Activated CD4-positive, alpha-beta T cell treated with anti-CD3 and anti-CD28 coated beads, Interleukin-10, Interleukin-2, amounts not matched to agents 100 ng/mL and 50 ng/mL, durations not matched to agents 16 hours and 8 hours (primary cell): ENCODE measurements at regions not wholly inside any gene's neighbourhood (a gene's known extent, or its start where the extent isn't known, plus 50 kb on each side); places are given as distances from the start of the nearest gene placed in this dataset.
"Not testable (repeated sequence)": the region's sequence is repeated elsewhere in the genome, so short reads cannot be mapped to it uniquely, and the experiment has no call there.

Experiments used
- DNase-seq: peaks from one replicate; pipeline ENCODE4 v3.0.0-alpha.2; 2020

DNA sequence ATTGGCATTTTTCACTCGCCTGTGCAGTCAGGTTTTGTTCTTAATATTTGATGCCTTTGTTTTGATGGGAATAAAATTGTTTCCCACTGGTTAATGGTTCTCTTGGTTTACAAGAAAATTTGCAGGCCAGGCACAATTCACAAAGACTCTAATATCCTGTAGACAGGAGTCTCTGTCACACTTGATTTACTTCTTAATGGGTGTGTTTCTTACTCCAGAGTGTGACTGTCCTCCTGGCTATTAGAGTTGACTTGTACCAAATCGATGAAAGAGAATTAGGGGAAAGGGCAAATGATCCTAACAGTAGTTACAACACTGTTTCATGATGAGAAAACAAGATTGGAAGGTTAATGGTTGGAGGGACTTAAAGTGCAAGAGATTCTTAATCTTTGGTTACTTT, 142.8 kb upstream of the SV2C start:
- DNase-seq: no peak

DNA sequence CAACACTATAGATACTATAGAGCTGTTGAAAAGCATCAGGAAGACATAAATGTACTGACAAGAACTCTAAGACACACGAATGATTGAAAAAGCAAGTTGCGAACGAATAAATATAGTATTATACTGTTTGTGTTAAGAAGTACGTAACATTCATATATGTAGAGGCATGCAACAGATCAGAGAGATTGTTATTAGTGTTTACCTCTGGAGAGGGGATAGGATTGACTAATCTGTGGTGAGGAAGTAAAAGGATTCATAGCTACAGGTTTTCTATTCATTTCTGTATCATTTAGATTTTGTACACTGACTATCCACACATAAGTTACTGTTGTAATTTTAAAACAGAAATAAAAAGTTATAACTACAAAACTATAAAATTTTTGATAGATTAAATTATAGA, 147.6 kb upstream of the SV2C start:
- DNase-seq: peak; percentile 14

DNA sequence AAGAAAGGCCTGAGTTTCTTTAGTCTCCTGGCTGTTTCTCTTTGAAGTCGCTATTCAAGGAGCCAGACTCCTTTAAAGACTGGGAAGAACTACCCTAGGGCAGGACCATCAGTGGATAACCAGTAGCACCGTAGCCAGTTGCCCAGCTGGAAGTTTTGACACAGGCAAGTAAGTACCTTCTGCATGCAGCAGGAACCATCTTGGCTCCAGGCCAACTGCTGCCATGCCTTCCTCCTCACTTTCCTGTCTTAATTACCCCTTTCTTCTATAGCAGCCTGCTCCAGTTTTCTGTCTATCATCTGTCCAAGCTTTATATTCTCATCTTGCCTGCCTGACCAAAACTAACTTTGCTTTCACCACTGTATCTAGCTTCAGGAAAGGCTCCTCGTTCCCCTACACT, 149.7 kb upstream of the SV2C start:
- no peak for DNase-seq

DNA sequence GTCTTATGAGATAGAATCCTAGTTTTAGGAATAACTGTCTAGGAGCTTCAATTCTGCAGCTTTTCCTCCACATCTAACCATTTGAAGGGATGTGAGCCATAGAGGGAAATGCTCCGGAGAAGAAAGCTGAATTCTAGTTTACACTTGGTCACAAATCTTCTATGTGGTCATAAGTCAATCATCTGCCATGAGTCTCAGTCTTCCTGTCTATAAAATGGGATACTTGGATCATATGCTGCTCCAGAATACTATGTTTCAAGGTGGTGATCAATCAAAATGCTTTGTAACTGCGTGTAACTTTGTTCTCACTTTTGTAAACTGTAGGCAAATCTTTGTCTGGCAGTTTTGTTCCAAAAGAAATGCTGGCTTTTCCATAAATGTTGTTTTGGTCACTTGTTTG, 152.0 kb upstream of the SV2C start:
- DNase-seq: no peak

DNA sequence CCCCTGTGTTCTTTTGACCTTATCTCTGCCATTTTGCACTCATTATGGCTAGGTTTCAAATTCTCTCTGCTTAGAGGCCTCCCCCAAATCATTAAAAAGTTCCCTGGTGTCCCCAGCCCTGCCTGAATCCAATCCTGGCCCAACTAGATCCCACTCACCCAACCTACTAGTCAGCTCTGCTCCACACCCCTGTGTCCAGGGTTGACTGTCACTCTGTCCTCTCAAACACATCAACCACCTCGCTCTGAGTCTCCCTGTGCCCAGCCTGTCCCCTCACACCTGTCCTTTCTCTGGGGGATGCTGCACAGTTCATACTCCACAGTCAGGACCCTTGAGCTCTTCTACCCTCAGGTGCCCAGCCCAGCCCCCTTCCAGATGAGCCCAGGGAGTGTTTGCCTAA, 154.2 kb upstream of the SV2C start:
- DNase-seq: no peak

DNA sequence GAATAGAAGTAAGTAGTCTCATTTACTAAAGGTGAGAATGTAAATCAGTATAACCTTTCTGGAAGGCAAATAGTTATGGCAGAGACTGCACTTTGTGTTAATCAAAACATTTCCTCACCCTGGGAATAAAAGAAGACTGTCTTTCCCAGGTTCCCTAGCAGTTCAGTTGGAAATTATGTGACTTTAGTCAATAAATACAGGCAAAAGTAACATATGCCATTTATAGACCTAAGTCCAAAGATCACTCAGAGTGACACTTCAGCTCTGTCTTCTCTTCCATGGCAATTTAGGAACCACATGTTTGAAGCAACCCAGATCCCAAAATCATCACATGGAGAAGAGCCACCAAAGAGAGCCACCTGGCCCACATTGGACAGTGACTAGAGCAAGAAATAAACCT, 160.7 kb upstream of the SV2C start:
- no peak for DNase-seq

DNA sequence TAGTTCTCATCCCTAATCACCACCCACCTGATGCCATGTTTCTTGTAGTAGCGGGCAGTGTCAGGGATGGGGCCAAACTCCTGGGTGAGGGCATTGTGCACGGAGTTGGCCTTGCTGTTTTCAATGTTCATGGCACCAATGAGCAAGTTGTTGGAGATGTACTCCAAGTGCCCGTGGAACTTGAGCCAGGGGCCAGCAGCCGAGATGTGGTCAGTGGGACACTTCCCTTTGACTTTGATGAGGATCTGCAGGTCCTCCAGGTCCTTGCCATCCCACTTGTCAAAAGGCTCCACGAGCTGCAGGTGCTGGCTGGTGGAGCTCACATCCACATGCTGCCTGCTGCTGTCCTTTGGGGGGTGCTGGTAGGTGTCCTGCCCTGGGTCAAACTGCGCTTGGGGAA, 162.2 kb upstream of the SV2C start:
- DNase-seq: no peak

DNA sequence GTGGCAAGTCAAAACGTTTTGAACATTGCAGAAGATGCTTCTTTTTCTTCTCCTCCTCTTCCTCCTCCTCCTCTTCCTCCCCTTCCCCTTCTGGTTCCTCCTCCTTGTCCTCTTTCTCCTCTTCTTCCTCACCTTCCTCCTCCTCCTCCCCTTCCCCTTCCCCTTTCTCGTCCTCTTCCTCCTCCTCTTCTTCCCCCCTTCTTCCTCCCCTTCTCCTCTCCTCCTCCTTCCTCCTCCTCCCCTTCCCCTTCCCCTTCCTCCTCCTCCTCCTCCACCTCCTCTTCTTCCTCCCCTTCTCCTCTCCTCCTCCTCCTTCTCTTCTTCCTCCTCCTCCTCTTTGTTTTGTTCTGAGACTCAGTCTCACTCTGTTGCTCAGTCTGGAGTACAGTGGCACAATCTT, 167.0 kb upstream of the SV2C start:
- no peak for DNase-seq

DNA sequence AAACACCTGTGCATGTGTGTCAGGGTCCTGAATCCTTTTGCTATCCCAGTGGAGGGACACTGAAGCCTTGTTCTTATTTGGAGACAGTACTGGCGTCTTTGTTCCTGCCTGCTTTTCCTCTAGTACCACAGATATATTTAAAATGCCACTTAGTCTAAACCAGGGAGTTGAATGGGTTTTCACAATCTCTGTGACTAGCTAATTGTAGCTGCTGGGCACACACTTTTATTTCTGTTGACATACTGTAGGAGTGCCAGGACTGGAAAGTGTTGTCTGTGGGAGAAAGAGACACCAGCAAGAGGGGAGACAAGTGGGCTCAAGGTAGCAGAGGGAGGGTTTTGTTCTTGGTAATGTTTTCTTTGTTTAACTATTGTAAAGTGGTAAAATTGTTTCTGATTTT, 174.0 kb upstream of the SV2C start:
- DNase-seq: no peak

DNA sequence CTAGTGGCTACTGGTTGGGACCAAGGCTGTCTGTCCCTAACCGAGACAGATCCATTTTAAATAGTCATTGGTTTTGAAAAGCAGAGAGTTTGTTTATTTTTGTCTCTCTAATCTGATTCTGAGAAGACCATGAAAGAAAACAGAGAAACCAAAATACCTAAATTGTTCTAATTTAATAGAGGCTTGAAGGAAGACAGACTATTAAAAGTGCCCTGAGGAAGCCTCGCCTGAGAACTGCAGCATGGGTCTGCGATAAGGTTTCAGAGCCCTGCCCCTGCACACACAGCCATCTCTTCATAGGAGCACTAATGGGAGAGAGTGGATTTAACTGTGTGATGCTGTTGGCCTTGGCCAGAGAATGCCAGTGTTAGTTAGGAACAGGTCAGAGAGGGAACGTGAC, 175.5 kb upstream of the SV2C start:
- no peak for DNase-seq

DNA sequence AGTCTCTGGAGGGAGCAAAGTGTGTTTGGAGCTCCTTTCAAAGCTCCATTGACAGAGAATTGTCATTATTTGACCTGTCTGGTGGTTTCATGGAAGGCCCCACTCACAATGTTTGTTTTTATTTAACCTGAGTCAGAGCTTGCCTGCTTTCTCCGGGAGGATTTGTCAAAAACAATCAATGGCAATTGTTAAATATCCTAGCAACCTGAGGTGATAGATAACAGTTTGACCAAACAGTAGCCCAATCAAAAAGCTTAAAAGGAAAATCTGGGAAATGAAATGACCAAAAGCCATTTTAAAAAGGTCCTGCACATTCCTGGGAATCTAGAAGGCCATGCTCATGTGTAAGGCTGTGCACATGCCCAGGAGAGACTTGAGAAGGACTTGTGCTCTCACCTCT, 177.2 kb upstream of the POC5 start:
- no peak for DNase-seq

DNA sequence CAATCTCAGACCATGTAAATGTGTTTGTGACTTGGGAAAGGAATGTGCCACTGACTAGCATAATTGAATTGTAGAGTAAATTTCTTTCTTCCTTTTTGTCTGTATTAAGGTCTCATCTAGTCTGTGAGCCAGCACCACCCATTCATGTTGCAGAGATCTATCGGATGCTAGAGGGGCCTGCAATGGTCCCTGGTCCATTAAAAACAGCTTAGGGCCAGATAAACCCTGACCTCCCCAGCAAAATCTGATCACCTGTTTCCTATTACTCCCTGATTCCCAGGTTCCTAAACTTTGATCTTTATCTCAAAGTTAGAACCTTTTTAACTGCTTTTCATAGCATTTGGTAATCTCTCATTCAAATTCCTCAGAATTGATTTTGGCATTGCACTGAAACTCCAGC, 174.5 kb upstream of the POC5 start:
- DNase-seq: no peak

DNA sequence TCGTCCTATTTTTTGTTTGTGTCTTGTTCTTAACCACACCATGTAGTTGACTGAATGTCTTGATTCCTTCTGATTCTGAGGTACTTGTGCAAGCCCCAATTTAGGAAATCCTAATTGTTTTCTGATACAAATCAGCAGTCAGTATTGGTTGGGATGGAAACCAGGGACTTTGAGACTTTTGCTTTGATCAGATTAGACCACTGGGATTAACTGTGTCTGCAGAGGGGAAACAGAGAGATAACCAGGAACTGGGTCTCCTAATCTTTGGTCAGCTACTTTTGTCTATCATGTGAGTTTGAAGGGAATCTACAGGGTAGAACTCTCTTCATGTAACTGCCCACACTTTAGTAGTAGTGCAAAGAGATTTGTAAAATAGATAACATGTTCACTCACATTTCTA, 173.8 kb upstream of the POC5 start:
- no peak for DNase-seq

DNA sequence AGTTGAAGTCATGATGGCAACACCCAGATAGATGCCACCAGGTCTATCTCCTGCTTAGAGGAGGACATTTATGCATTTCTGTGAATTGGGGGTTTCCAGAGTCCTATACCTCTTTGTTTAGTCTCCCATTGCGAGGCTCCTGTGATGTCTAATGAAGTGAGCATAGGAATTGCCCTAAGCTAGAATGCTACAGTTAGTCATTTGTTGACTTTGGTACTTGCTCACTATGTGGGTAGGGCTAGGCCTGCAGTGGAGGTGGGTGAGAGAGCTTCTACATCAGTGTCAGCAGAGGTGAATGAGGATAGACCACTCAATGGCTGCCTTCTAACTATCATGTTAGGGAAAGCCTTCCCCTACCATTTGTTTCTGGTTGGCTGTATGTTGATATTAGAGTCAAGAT, 173.3 kb upstream of the POC5 start:
- DNase-seq: no peak

DNA sequence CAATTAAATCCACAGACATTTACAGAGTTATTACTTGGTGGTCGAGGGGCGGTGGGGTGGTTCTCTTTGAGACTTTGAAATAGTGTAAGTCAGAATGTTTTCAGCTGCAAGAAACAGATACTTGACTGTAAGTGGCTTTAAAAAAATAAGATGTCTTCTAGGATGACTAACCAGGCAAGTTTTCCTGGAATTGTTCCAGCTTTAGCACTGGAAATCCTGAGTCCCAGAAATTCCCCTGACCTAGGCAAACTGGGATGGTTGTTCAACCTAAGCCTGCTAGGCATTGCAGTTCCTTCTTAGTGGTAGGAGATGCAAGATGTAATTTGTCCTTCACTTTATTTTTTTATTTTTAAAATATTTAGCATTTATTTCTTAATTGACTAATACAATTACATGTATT, 169.5 kb upstream of the POC5 start:
- DNase-seq: no peak

DNA sequence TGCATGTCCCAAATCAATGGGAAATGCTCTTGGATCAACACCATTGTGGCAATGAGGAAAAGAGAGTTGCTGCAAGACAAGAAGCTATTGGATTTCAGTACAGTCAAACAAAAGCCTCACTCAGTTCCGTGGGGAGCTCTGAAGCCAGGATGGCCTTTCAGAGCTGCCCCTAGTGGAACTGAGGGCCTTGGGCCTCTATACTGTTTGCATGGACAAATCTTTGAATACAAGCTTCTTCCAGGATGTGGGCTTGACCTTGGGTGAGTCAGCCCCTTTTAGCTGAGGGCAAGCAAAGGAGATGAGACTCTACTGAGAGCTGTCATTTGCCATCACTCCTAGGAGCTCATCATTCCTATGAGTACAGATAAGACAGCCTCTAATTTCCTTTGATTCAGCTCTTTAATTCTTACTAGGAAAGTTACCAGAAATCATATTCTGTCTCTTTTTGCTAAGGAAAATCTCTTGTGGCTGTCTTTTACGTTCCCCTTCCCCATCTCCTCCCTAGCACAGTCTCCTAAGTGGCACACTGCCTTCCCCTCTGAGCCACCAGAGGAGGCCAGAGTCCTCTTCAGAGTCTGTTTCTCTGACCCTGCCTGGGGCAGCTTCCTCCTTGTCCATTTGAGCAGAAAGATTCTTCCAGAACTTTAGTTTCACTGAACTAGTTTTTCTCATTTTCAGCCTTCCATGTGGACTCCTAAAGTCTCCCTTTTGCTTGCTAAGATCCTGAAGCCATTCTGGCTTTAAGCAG, 168.8 kb upstream of the POC5 start:
- DNase-seq: peak; percentile 2

DNA sequence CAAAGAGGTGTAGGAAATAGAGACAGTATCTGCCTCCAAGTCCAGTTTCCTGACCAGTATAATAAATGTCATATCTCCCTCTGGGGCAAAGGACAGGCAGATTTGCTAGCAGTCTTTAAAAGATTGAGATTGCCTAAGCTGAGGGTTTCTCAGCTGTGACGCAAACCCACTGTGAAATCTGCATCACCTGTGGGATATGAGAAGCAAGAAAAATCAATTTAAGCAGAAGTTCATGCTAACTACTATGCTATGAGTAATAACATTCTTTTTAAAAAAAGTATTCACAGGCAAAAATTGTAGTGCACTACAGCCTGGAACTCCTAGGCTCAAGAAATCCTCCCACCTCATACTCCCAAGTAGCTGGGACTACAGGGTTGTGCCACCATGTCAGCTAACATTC, 168.1 kb upstream of the POC5 start:
- DNase-seq: no peak

DNA sequence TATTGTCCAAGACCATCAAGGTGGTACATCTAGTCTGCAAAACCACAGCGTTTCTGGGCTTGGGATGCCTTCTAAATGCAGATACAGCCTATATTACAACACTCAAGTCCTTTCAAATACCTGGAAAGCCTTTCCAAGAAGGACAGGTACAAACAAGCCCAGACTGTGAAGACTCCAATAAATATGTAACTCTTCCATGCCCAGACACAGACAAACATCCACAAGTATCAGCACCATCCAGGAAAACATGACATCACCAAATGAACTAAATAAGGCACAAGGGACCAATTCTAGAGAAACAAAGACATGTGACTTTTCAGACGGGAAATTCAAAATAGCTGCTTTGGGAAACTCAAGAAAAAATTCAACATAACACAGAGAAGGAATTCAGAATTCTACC, 152.7 kb upstream of the POC5 start:
- no peak for DNase-seq

DNA sequence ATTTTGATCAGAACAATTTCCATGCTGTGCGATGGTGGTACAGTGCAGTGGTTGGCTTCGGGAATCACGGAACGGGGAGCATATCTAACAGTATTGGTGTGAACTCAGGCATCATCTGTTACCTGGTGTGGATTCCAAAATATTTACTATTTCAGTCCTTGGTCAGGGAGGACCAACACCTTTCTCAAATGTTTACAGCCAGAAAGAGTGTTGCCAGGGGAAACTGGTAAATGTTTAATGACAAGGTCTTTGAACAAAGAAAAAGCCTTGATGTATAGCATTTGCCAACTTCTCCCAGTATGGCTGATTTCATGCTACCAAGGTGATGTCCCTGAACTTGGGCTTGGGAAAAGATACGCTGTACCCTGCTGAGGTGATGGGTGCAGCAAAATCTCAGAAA, 145.6 kb upstream of the POC5 start:
- DNase-seq: no peak

DNA sequence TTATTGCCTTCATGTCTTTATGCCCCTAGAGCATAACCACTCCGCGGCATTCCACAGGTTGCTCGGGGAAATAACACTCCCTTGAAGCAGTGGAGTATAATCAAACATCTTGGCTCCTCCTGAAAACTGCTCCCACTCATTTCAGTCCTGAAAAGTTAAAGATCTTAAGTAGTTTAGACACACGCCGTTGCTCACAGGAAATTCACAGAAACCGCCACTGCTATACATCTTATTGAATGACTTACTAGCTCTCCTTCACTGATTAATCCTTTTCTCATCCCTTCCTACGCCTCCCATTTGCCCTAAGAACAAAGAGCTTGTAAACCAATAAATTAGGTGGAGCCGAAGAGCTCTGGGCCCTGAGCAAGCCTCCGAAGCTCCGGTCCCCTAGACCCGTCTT, 142.4 kb upstream of the POC5 start:
- DNase-seq: not testable (repeated sequence)

DNA sequence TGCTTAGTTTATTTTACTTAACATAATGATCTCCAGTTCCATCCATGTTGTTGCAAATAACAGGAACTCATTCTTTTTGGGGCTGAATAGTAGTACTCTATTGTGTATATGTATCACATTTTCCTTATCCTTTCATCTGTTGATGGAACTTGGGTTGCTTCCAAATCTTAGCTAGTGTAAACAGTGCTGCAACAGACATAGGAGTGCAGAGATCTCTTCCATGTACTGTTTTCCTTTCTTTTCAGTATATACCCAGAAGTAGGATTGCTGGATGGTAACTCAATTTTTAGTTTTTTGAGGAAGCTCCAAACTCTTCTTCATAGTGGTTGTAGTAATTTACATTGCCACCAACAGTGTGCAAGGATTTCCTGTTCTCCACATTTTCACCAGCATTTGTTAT, 138.8 kb upstream of the POC5 start:
- no peak for DNase-seq

DNA sequence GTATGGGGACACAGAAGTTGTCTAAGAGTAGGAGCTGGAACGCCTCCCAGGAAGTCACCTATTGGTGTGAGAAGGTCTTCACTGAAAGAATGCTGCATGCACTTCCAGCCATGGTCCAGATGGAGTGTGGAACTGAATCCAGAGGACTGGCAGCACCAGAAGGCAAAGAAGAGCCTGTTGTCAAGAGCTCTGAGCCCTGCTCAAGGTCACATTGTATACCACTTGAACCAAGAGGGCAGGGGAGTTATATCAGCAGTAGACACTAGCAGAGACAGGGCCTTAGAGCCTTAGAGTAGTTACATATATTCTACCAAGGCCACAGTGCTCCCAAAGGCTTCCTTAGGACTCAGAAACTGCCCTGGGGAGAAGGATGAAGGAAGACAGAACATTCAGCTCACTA, 130.8 kb upstream of the POC5 start:
- no peak for DNase-seq

DNA sequence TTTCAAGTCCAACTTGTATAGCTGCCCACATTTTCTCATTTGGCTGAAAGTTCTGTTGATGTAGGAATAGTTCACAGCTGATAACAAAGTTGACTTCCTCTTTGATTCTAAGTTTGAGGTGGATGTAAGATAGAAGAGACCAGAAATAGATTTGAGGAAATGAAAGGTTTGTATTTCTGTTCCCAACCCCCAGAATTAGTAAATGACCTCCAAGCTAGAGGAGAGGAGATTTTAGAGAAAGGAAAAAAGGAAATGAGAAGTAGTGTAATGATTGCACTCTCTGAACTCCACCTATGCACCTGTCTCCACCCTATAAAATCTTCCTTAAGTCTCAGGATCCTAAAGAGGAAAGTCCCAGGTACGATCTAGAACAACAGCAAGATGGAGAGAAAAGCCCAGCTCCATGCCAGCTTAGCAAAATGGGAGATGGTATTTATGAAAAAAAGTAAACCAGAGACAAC, 130.4 kb upstream of the POC5 start:
- no peak for DNase-seq

DNA sequence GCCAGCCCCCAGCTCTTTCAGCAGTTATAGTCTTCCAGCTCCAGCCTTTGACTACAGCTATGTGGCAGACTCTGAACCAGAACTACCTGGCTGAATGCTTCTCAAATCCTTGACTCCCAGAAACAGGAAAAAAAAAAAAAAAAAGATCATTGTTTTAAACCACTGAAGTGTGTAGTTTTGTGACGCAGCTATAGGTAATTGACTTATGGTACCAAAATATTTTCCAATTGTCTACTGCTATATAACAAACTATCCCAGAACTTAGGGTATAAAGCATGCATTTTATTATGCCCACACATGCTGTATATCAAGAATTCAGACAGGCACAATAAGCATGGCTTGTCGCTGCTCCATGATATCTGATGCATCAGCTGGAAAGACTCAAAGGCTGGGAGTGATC, 127.1 kb upstream of the POC5 start:
- no peak for DNase-seq

DNA sequence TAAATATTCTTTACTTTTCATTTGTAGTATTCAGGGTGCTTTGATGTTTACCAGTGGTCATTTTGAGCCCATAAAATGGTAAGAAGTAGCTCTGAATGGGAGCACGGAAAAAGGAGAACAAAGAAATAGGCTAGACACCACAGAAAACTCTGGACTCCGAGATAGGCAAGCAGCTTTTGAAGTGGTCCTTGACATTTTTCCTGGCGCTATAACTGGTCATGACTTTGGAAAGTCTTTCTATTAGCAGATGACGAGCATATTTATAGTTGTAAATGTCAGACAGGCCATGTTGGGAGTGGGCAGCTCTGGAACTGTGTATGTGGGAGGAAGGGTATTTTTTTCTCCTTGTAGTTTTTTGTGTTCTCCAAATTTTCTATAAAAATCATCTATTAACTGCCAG, 126.1 kb upstream of the POC5 start:
- DNase-seq: no peak

DNA sequence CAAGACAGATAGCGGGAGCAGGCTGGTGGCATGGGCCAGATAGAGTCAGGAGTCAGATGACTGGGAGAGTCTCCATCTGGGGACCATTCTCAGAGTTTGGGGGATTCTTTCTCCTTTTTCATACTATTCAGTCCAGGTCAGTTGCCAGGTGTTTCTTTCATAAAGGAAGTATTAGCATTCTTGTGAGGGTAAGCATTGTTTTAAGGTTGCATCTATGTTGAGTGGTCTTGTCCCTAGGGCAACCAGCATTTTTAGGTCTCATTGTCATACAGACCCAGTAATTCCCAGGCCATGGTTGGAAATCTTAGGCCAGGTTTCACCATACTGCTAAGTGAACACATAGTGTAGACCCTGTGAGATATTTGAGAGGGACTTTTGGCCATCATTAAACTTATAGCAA, 122.3 kb upstream of the POC5 start:
- no peak for DNase-seq
